ENCODE measurements at regions not wholly inside any gene's neighbourhood (a gene's known extent, or its start where the extent isn't known, plus 50 kb on each side); places are given as distances from the start of the nearest gene placed in this dataset.

DNA sequence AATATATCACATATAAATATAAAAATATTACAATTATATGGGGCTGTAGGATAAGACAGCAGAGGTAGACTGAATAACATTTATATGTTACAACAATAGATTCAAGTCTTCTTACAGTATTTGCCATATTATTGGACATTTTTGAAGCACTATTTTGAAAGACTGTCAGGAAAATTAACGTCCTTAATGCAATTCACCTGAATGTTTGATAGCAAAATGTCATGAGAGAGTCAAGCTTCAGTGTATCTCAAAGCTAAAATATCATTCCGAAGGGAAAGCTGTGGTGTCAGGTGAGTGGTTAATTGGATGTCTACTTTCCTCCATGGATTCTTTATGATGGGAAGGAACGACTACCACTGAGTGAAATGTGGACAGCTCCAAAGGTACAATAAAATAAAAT is 1004.0 kb downstream of the HACE1 start:
- POLR2A ChIA-PET, result no interaction called here
- H3K27ac ChIP-seq (ENCODE audit: extremely low read depth, low read depth, low read length), result no peak overlapping the region
- no peaks in the 10 kb centered on the region for H3K9me3 ChIP-seq (replicated peaks; ENCODE audit: control insufficient read depth, insufficient read depth, low read depth, low read length)
- H3K79me2 ChIP-seq (ENCODE audit: control insufficient read depth, insufficient read depth, low read length), result no peaks in the 10 kb centered on the region
- H3K4me3 ChIP-seq, result no peak overlapping the region
- FAIRE-seq (no peak), ATAC-seq (no peak), DNase-seq (ENCODE audit: extremely low read depth in 1 of 4, low spot score in 3 of 4) (no peak)
- H3K9me1 ChIP-seq (ENCODE audit: control insufficient read depth, insufficient read depth, low read length), result no peaks in the 10 kb centered on the region
- H3K4me1 ChIP-seq (replicated peaks in 1 of 2; ENCODE audit: control insufficient read depth in 2 of 2, insufficient read depth in 2 of 2, low read length in 2 of 2), result no peaks in the 10 kb centered on the region
- H3K36me3 ChIP-seq (ENCODE audit: control insufficient read depth, insufficient read depth, low read length), result no peaks in the 10 kb centered on the region
- H3K27me3 ChIP-seq (ENCODE audit: control insufficient read depth in 2 of 2, insufficient read depth in 2 of 2, low read length in 2 of 2), result no peaks in the 10 kb centered on the region
- intact Hi-C loops (cut with micrococcal nuclease) (no loop called here), in situ Hi-C loops (cut with MboI) (no loop called here)
- H3K4me2 ChIP-seq (ENCODE audit: insufficient read depth, low read length), result no peak overlapping the region
- WGBS (ENCODE audit: insufficient coverage, low coverage, missing lambda C conversion rate), result 0% methylated on average over 3 of the region's 3 CpGs
- TF ChIP-seq, protein P1, sequence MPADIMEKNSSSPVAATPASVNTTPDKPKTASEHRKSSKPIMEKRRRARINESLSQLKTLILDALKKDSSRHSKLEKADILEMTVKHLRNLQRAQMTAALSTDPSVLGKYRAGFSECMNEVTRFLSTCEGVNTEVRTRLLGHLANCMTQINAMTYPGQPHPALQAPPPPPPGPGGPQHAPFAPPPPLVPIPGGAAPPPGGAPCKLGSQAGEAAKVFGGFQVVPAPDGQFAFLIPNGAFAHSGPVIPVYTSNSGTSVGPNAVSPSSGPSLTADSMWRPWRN (IDR thresholded peaks at IDR 0.05; ENCODE audit: low read depth), result no peak
- TF ChIP-seq, protein P2, sequence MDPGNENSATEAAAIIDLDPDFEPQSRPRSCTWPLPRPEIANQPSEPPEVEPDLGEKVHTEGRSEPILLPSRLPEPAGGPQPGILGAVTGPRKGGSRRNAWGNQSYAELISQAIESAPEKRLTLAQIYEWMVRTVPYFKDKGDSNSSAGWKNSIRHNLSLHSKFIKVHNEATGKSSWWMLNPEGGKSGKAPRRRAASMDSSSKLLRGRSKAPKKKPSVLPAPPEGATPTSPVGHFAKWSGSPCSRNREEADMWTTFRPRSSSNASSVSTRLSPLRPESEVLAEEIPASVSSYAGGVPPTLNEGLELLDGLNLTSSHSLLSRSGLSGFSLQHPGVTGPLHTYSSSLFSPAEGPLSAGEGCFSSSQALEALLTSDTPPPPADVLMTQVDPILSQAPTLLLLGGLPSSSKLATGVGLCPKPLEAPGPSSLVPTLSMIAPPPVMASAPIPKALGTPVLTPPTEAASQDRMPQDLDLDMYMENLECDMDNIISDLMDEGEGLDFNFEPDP (CRISPR knock-in tag; IDR thresholded peaks at IDR 0.05), result no peak
- TF ChIP-seq ZNF12 (CRISPR knock-in tag; IDR thresholded peaks at IDR 0.05) (no peak), SRSF7 (optimal IDR thresholded peaks at IDR 0.05; ENCODE audit: low read depth, low read length) (no peak), HMGN3 (IDR thresholded peaks at IDR 0.05; ENCODE audit: borderline replicate concordance, extremely low read depth, insufficient read length, low read depth, low read length) (no peak), MCM5 (IDR thresholded peaks at IDR 0.05; ENCODE audit: low read depth) (no peak), PHF20 (IDR thresholded peaks at IDR 0.05; ENCODE audit: partially characterized antibody) (no peak), PHTF2 (CRISPR knock-in tag; IDR thresholded peaks at IDR 0.05) (no peak)
- TF ChIP-seq, protein P3, sequence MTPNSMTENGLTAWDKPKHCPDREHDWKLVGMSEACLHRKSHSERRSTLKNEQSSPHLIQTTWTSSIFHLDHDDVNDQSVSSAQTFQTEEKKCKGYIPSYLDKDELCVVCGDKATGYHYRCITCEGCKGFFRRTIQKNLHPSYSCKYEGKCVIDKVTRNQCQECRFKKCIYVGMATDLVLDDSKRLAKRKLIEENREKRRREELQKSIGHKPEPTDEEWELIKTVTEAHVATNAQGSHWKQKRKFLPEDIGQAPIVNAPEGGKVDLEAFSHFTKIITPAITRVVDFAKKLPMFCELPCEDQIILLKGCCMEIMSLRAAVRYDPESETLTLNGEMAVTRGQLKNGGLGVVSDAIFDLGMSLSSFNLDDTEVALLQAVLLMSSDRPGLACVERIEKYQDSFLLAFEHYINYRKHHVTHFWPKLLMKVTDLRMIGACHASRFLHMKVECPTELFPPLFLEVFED (CRISPR knock-in tag; conservative IDR thresholded peaks at IDR 0.05), result no peak
- TF ChIP-seq, protein P4, sequence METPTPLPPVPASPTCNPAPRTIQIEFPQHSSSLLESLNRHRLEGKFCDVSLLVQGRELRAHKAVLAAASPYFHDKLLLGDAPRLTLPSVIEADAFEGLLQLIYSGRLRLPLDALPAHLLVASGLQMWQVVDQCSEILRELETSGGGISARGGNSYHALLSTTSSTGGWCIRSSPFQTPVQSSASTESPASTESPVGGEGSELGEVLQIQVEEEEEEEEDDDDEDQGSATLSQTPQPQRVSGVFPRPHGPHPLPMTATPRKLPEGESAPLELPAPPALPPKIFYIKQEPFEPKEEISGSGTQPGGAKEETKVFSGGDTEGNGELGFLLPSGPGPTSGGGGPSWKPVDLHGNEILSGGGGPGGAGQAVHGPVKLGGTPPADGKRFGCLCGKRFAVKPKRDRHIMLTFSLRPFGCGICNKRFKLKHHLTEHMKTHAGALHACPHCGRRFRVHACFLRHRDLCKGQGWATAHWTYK (CRISPR knock-in tag; IDR thresholded peaks at IDR 0.05), result no peak
- BruUV-seq (replicated peaks), result no TSS peak
- H2AFZ ChIP-seq (ENCODE audit: low read depth, low read length), result no peak overlapping the region
- no peaks in the 10 kb centered on the region for H4K20me1 ChIP-seq (replicated peaks; ENCODE audit: control insufficient read depth, insufficient read depth, low read length)
- CTCF ChIA-PET (ENCODE audit: low intra/inter-chr PET ratio), result no interaction called here
- no peak overlapping the region for H3K9ac ChIP-seq (ENCODE audit: insufficient read depth in 1 of 2, low read depth in 2 of 2, low read length in 2 of 2)
